ENCODE measurements at regions not wholly inside any gene's neighbourhood (a gene's known extent, or its start where the extent isn't known, plus 50 kb on each side); places are given as distances from the start of the nearest gene placed in this dataset.

- no peak overlapping the region for H3K4me3 ChIP-seq (ENCODE audit: low read depth, low read length)
- TF ChIP-seq CTCF (IDR thresholded peaks at IDR 0.05; ENCODE audit: borderline replicate concordance, insufficient read depth, low read depth, low read length) = no peak
These were observed 137.2 kb upstream of the WDR1 start for GRCh38 chr4:10253765-10254164.

DNA sequence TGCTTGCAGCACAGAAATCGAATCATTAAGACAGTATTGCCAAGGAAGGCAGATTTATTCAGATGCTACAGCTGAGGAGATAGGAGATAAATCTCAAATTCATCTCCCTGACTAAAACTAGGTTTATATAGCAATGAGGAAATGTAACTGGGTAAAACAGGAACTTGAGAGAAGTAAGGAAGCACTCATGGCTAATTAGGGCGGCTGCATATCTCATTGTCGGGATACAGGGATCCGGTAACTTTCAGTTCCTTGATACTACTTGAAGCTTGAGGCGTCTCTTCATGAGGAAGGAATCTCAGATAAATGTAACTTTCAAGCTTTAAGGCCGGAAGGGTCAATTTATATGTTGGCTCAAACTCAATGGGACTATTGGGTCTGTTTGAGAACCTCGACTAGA lies 129.2 kb upstream of the WDR1 start:
- H3K4me3 ChIP-seq (ENCODE audit: low read depth, low read length) = no peak overlapping the region
- no peak for TF ChIP-seq CTCF (IDR thresholded peaks at IDR 0.05; ENCODE audit: borderline replicate concordance, insufficient read depth, low read depth, low read length)

GRCh38 chr4:10243856-10244255 lies 127.3 kb upstream of the WDR1 start:
- no peak for TF ChIP-seq CTCF (IDR thresholded peaks at IDR 0.05; ENCODE audit: borderline replicate concordance, insufficient read depth, low read depth, low read length)

GRCh38 chr4:10240691-10241090 lies 124.1 kb upstream of the WDR1 start:
- H3K4me3 ChIP-seq (ENCODE audit: low read depth, low read length) = no peak overlapping the region
- no peak for TF ChIP-seq CTCF (IDR thresholded peaks at IDR 0.05; ENCODE audit: borderline replicate concordance, insufficient read depth, low read depth, low read length)

More at GRCh38 chr4:10243856-10244255, 127.3 kb upstream of the WDR1 start:
- no peak overlapping the region for H3K4me3 ChIP-seq (ENCODE audit: low read depth, low read length)

GRCh38 chr4:10239982-10240654 lies 123.5 kb upstream of the WDR1 start:
- H3K4me3 ChIP-seq (ENCODE audit: low read depth, low read length) = no peak overlapping the region
- no peak for TF ChIP-seq CTCF (IDR thresholded peaks at IDR 0.05; ENCODE audit: borderline replicate concordance, insufficient read depth, low read depth, low read length)

DNA sequence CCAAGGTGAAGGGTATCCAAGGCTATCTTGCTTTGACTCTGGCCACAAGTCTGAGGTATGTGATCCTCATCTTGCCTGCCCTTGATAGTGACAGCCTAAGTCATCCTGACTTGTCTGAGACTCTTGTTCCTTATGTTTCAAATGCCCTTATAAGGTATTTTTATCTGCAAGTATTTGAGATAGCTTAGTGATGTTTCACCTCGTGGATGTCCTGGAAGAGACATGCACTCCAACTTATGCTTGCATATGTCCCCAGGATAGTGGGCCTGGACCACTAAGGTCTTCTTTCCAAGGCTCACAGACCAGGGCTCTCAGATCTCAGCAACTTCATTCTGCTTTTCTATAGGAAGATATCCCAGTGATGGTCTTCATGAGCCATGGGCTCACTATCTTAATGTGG lies 120.5 kb upstream of the WDR1 start:
- TF ChIP-seq CTCF (IDR thresholded peaks at IDR 0.05; ENCODE audit: borderline replicate concordance, insufficient read depth, low read depth, low read length) = no peak
- no peak overlapping the region for H3K4me3 ChIP-seq (ENCODE audit: low read depth, low read length)

GRCh38 chr4:10232114-10232513 lies 115.5 kb upstream of the WDR1 start:
- no peak for TF ChIP-seq CTCF (IDR thresholded peaks at IDR 0.05; ENCODE audit: borderline replicate concordance, insufficient read depth, low read depth, low read length)
- H3K4me3 ChIP-seq (ENCODE audit: low read depth, low read length) = no peak overlapping the region

Measured in GM12875 (cell line).